Inflammatory macrophage (primary cell): ENCODE measurements at regions not wholly inside any gene's neighbourhood (a gene's known extent, or its start where the extent isn't known, plus 50 kb on each side); places are given as distances from the start of the nearest gene placed in this dataset.

Experiments used
- DNase-seq, 2 donors: peaks; one replicate each; pipeline ENCODE4 v3.0.0-alpha.2; 2020 to 2022

DNA sequence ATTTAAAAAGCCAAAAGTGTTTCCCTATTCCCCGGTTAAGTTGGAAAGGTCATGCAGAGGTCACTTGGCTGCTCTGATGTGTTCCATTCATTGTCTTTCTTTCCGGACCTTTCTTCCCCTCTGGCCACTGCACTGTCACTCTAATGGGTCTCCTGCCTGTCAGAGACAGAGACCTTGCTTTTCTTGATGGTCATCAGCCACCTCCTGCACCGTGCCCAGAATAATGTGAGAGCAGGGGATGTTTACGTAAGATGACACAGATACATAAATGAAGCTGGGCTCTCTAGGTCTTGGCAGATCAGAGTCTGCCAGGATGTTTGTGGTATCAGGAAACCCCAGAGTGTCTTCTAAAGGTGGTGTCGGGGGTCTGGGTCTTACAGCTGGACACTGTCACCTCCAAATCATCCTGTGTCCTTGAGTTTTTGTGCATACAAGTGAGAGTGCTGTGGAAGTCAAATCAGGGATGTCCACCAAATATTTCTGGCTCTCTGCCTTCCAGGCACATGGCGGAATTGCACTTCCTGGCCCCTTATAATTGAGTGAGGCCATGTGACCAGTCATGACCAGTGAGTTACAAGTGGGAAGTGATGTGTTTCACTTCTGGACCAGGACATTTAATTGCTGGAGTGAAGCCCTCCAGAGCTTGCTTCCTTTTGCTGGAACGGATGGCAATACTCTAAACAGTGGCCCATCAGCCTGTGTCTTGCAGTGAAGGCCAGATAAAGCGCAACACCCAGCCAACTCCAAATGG lies 130.6 kb upstream of the ATP6AP2 start:
- no peak for DNase-seq

DNA sequence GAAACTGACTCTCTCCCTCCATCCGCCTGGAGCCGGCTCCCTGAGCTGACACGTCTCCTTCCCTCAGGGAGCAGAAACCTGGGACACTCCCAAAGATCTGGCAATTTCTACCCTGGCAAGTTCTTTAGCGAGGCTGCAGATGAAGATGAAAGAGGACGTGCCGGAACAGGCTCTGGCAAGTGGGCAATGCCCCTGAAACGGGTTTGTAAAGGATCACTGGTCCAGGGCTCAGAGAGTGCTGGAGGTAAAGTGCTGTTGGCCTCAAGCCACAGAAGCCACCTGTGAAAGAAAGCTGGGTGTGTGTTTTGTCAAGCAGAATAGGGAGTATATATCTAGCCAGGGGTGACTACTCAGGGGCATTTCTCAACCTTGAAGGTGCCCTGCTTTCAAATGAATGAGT lies 131.4 kb upstream of the ATP6AP2 start:
- DNase-seq = no peak

DNA sequence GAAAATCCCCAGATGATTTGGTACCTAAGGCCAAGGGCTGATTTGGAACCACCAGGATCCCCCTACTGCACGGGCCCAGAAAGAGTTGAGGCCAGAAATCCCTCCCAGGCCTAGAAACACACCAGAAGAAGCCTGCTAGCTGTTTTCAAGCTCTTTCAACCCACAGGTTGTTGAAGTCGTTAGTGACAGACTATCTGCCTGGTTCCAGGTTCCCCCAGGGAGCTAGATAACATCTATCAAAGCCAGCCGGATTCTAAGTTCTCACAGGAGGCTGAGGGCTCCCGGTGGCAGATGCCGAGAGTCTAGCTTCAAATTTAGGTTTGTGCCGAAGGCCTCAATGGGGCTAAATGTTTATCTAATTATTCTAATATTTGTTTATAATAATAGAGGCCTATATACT lies 132.0 kb upstream of the ATP6AP2 start:
- DNase-seq = no peak

DNA sequence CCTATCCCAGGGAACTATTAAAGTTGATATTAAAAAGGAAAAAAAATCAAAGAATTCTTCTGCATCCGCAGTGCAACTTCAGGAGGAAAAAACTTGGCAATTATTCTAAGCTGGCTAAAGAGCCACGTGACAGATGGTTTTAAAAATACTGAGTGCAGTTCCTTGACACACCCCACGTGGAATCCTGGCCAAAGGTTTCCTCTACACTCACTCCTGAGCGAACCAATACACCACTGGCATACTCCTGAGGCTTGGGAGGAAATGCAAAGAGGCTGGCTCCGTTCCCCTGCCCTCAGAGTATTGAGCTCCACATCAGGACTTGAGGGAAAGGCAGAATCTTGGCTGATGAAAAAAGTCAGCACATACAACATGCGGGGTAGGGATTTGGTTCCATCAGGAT lies 133.8 kb upstream of the ATP6AP2 start:
- no peak for DNase-seq

DNA sequence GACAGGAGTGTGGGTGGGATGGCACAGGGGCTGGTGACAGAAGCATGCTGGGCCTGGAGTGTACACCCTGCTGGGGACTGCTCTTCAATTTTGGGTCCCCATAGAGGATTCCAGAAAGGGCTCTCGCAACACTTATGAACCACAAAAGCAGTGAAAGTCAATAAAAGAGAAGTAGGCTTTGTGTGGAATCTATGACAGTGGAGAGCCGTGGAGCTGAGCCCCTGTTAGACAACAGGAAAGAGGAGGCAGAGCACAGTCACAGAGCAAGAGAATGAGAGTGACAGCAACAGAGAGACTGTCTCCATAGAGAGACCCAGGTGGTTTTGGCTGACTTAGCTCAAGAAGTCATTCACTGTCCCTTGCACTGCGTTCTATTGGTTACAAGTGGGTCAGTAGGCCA lies 135.1 kb upstream of the ATP6AP2 start:
- peak; percentile 41 to 43 for DNase-seq

DNA sequence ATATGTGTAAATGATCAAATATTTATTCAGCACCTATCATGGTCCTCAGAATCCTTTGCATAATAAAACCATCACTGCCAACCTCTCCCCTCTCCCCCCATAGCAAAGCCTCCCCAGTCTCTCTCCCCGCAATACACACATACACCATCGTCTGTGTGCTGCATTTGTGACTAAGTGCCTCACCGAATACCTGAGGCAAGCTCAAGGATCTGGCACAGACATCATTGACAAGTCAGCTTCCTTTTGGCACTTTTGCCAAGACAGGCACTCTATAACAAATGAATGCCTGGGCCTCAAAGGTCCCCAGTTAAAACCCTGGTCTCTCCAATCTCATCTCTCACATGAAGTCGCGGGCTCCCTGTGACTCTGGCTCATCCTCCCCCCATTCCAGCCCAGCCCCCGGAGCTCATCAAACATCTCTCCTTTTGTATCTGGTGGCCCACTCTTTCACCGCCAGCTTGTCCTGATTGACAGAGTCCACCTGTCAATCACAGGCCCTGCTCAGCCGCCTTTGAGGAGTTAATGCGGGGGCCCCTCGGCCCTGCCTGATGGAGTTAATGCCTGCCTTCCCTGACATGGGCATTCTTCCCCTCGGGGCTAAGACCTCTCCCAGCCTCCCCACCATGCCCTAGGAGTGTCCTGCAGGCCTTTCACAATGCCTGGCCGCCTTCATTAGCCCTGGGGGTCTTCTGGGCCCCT lies 135.8 kb upstream of the ATP6AP2 start:
- DNase-seq = no peak

DNA sequence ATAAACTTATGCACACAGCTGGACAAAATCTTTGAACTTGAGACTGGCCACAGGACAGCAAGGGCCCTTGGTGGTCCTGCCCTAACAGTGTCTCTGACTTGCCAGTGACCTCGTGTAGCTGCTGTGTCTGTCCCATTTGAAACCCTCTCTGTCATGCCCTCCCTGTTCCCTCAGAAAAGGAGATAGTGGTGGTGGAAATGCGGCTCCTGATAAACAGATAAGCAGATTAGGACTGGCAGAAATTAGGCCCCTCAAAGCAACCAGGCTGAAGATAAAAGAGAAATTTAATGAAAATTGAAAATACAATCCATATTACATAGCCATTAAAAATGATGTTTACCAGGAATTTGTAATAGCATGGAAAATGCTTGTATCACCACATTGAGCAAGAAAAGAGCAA lies 136.6 kb upstream of the ATP6AP2 start:
- DNase-seq = no peak

DNA sequence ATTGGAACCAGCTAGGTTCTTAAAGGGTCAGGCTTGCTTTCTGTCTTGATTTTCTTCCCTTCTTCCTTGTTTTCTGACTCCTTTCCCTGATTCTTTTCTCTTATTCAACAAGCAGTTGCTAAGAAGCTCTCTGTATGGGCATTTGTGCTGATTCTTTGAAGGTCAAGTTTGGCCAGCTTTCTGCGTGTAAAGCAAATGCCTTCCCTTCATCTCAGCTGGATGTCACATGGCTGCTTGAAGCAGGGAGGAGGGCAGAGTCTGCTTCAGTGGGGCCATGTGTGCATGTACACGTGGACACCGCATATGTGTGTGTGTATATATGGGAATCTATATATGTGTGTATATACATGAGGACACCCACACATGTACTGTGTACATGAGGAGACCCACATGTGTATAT lies 139.9 kb upstream of the ATP6AP2 start:
- DNase-seq = no peak

DNA sequence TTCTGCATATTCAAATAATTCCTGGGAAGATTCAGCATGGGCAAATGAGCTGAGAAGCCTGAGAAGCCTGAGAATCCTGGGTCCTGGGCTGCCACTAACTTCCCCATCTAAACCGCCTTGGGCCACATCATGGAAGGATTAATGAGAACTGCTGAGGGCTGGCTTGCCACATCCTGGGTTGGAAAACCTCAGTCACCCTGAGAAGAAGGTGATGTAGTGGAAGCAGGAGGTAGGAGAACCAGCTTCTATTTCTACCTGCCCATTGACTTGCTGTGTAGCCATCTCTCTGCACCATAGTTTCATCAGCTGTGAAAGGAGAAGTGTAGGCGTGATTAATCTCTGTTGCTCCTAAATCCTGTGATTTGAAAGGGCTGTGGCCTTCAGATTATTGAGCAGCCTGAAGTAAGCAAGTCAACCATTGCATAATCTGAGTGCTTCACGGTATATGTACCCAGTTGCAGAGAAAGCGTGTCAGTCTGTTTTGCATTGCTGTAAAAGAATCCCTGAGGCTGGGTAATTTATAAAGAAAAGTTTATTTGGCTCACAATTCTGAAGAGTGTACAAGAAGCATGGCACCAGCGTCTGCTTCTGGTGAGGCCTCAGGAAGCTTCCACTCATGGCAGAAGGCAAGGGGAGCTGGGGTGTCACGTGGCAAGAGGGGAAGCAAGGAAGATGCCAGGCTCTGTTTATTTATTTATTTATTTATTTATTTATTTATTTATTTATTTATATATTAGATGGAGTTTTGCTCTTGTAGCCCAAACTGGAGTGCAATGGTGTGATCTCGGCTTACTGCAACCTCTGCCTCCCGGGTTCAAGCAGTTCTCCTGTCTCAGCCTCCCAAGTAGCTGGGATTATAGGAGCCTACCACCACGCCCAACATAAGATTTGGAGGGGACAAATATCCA lies 140.9 kb upstream of the ATP6AP2 start:
- peak; percentile 48 to 64 for DNase-seq

DNA sequence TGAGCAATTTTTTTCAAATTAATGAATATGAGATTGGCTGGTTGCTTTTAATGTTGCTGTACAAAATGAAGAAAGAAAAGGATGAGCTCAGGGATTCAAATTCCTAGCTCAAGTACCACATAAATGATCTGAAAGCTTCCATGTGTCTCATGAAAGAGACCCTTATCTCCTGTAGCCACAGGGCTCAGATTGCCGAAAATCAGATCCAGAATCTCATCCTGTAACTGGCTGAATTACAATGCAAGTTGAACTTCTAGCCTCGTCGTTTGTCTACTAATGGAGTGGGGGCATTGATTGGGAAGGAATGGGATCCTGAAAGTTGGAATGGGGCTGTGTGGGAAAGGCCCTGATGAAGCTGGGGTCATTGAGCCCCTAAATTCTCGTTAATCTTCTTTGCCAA lies 143.4 kb upstream of the ATP6AP2 start:
- DNase-seq = no peak

DNA sequence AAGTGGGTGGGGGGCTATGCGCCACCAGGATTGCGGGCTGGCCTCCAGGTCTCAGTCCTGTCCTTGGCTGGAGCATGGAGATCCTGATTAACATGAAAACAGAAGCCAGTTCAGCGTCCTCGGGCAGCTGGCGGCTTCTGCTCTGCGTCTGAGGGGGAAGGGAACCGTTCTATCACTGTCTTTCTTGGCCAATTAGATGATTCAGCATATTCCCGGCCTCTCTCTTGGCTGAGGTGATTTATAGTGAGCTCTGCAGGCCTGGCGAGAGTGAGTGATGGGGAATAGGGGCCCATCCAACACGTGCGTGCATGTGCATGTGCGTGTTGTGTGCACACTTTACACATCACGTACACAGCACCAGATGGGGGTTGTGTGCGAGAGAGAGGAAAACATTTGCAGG lies 145.8 kb upstream of the ATP6AP2 start:
- peak in 1 of 2 donors; percentile 23 for DNase-seq

DNA sequence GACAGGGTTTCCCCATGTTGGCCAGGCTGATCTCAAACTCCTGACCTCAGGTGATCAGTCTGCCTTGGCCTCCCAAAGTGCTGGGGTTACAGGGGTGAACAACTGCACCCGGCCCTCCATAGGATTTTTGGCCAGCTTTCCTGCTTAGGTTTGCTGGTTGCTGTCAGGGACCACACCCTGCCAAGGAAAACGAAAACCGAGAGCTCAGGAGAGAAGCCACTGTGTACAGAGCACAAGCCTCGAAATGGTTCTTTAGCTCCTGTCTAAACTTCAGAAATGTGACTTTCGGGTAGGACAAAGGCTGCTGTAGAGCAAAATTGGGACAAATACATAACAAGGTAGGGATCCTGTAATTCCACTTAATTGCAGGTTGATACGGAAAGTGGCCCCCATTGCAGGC lies 146.3 kb upstream of the ATP6AP2 start:
- DNase-seq = no peak

DNA sequence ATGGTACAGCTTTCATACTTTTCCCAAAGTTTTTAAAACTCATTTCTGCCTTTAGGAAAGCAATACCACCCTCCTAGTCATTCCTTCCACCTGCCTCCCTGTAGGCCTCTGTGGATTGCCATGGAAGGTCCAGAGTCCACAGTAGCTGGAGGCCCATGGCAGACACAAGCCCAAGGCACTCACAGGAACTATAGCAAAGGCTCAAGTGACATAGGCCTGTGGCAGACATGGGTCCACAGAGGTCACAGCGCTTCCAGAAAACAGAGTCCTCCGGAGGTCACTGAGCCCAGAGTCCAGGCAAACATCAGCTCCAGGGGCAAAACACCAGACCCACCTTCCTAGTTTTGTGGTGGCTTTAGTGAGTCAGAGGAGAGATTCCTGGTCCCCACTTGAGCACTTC lies 147.6 kb upstream of the ATP6AP2 start:
- no peak for DNase-seq

DNA sequence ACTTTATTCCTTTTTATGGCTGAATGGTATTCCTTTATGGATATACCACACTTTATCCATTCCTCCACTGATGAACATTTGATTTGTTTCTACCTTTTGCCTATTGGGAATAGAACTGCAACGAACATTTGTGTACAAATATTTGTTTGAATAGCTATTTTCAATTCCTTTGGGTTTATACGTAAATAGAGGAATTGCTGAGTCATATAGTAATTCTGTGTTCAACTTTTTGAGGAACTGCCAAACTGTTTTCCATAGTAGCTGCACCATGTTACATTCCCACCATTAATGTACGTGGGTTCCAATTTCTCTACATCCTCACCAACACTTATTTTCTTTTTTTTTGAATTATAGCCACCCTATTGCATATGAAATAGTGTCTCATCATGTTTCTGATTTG lies 156.5 kb upstream of the ATP6AP2 start:
- no peak for DNase-seq

DNA sequence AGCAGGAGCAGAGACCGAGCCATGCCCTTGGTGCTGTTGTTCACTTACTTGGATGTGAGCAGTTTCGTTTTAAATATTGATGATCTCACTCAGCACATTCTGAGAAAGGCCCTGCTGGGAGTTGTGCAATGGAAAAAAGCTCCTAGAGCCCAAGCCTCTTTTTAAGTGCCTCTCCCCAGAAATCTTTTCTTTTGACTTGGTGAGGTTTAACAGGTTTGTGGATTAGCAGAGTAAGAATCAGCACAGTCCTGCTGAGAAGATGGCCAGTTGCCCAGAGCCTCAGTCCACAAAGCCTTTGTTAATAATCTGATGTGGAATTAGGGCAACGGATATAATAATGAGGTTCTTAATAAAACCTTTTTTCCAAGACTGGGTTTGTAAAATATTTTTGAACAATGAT lies 157.5 kb upstream of the ATP6AP2 start:
- peak; percentile 23 to 32 for DNase-seq

DNA sequence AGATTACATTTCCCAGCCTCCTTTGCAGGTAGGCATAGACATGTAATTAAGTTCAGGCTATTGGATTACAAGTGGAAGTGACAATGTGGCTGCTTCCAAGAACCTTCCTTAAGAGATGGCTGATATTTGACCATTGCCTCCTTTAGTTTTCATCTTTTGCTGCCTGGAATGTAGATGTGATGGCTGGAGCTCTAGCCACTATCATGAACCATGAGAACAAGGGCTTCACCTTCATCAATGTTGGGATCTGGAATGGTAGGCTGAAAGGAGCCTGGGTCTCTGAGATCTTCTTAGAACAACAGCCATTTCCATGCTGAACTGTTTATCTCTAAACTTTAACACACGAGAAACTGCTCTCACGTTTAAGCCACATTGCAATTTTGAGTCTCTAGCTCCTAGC lies 158.7 kb upstream of the ATP6AP2 start:
- DNase-seq = no peak

DNA sequence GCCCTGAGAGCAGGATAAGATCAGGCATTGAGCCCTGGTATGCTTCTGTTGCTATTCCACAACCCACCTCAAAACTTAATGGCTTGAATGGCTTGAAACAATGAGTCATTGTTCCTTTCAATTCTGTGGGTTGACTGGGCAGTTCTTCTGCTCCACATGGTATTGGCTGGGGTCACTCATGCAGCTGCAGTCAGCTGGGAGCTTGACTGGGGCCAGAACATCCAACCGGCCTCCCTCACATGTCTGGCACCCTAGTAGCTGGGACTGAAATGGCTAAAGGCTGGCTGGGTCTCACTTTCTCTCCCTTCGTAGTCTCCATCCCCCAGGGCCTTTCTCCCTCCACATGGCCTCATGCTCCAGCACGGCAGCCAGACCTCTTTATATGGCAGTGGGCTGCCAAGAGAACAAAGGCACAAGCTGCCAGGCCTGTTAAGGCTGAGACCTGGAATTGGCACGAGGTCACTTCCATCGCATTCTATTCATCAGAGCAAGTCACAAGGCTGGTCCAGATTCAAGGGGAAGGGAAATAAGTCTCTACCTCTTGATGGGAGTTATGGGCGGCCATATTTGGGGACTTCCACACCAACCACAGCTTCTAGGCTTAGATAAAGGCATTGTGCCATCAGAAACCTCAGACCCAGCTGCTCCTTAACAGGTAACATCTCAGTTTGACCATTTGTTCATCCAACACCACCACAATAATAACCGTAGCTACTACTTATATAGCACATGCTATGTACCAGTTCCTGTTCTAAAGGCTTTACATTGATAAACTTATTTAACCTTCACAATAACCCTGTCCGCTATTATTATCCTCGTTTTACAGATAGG lies 159.7 kb upstream of the ATP6AP2 start:
- no peak for DNase-seq

DNA sequence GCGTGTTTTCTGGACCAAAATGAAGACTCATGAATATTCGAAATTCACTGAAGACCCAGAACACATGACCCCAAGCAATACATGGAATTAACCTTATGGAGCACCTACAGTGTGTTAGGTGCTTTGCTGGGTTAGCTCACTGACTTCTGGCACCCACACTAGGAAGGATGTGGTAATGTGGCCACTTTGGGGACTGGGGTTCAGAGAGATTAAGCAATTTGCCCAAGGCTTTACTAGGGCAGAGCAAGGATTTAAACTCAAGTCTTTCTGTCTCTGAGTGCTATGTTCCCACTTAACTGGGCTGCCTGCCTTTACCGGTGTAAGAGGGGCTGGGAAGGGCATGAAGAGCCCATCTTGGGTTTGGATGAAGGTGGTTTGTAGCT lies 162.0 kb upstream of the ATP6AP2 start:
- no peak for DNase-seq

DNA sequence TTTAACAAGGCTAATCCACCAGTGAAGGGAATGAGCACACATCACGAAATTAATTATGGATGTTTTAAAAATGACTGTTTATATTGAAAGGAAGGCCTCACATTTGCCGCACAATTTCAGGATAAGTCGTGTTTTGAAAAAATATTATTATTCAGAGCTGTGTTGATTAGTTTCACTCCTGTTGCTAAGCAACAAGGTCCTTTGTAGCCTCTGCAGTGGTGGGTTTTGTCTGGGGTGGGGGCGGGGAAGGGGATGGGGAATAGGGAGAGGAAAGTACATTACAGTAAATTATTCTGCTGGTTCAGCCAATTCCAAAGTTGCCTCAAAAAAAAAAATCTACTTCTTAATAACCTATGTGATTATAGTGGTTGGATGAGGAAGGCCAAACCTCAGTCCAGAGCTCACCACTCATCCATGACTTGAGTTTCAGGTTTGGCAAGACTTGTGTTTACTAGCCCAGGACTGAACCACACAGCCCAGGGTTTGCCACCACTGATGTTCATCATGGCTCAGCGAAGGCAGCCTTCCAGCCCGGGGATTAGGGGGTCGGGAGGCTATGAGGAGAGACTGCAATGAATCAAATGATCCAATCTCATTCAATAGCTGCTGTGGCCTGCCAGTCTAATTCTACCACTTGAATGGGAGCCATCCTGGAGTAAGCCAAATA lies 162.5 kb upstream of the ATP6AP2 start:
- no peak for DNase-seq

DNA sequence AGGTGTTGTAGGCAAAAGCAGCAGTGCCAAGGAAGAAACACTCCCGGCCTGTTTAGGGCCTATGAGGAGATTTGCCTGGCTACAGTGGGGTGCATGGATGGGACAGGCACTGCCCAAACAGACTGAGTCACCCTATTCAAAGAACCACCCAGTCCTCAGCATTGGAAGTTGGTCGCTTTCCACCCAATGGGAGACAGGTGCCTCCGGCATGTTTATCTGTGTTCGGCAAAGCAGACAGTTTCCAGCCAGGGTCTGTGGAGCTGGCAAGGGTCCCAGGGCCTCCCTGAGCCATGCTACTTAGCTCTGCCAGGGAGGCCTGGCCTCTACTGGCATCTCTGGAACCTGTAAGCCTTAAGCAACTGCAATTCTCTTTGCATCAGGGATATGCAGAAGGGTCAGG lies 165.1 kb upstream of the ATP6AP2 start:
- no peak for DNase-seq

DNA sequence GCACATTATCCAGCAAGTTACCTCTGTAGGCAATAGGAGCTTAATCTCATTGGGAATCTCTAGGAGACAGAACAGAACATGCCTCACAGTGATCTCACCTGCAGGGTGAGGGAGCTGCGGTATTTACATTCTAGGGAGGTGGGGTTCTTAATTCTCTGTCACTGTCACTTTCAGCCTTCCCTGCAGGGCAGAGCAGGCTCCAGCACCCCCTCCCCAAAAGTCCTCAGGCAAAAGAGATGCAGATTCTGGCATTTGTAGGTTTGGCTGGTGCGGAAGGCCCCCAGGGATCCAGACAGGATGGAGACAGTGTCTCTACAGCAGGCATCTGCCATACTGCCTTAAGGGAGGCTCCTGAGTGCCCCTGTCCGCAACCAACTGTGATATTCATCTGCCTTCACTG lies 166.4 kb upstream of the ATP6AP2 start:
- no peak for DNase-seq
